Peyer's patch (tissue), 4 donors: ENCODE measurements at regions not wholly inside any gene's neighbourhood (a gene's known extent, or its start where the extent isn't known, plus 50 kb on each side); places are given as distances from the start of the nearest gene placed in this dataset.

Source experiments
- CTCF ChIP-seq, 6 experiments: fragments of 450-650 bp in 4 of 6; fragments of 200-600 bp in 2 of 6; sonication (generic) in 1 of 6; IDR thresholded peaks; one replicate each; pipeline ENCODE4 v1.5.1; 2017 to 2019; ENCODE audit warnings: antibody characterized with exemption in 6 of 6, mild to moderate bottlenecking in 3 of 6, moderate library complexity in 1 of 6
- POLR2A ChIP-seq, 2 donors: fragments of 450-650 bp; IDR thresholded peaks; one replicate each; pipeline ENCODE4 v1.5.1; 2017; ENCODE audit warnings: antibody characterized with exemption in 2 of 2, mild to moderate bottlenecking in 2 of 2, moderate library complexity in 2 of 2

DNA sequence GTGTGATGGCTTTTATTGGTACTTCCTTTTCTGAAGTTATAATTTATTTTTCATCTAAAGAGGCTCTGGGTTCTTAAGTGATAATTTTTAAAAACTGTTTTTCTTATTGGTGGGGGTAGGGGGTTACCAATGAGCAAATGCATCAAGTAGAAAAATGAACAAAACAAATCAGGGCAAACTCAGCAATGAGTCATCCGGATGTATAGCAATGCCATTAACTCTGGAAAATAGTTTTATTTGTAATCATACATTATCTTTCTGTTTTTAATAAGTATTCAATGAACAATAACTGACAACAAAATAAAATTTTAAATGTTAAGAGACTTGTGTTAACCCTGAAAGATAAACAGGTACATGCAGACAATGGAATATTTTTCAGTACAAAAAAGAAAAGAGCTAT lies 67.6 kb downstream of the UFM1 start:
- TF ChIP-seq POLR2A (IDR thresholded peaks at IDR 0.05) (no peak), CTCF (IDR thresholded peaks at IDR 0.05) (no peak)
